ENCODE measurements at regions not wholly inside any gene's neighbourhood (a gene's known extent, or its start where the extent isn't known, plus 50 kb on each side); places are given as distances from the start of the nearest gene placed in this dataset.

GRCh38 chr18:78612801-78613200, 366.8 kb upstream of the SALL3 start:
- peaks cover 0 to 4% of the 10 kb centered on the region in 2 donors for H3K27me3 Mint-ChIP-seq
- DNase-seq (no peak), ATAC-seq (replicated peaks in 1 of 4) (no peak)
- no peaks in the 10 kb centered on the region for H3K4me1 ChIP-seq (ENCODE audit: control insufficient read depth in 1 of 2, extremely low read depth in 1 of 2, insufficient read depth in 2 of 2, low read length in 2 of 2)
- no peak overlapping the region for H3K27ac Mint-ChIP-seq
- no peaks in the 10 kb centered on the region for H3K36me3 ChIP-seq (ENCODE audit: control insufficient read depth in 2 of 2, extremely low read depth in 1 of 2, insufficient read depth in 1 of 2, low read length in 1 of 2)
- no peak overlapping the region for H3K4me3 ChIP-seq (ENCODE audit: control insufficient read depth in 1 of 2, extremely low read depth in 1 of 2, low read length in 1 of 2)
- H3K9me3 ChIP-seq, result peaks cover 2% of the 10 kb centered on the region
- H3K9me3 Mint-ChIP-seq, result peaks cover 13 to 29% (median 23%) of the 10 kb centered on the region in 3 donors
- WGBS (ENCODE audit: insufficient coverage), result 86% methylated on average over 10 of the region's 13 CpGs
- ChIA-PET CTCF (no interaction called here), POLR2A (no interaction called here)
- no peak overlapping the region for H3K4me3 Mint-ChIP-seq
- peaks cover 0 to 17% of the 10 kb centered on the region in 2 experiments for H3K27me3 ChIP-seq (replicated peaks in 1 of 2; ENCODE audit: control insufficient read depth in 2 of 2, extremely low read depth in 1 of 2, insufficient read depth in 2 of 2, low read length in 1 of 2)
- H3K36me3 Mint-ChIP-seq, result no peaks in the 10 kb centered on the region
- no peak overlapping the region for H3K27ac ChIP-seq (ENCODE audit: low read length)
- H3K4me1 Mint-ChIP-seq, result no peaks in the 10 kb centered on the region

GRCh38 chr18:78618726-78619125, 360.9 kb upstream of the SALL3 start:
- WGBS (ENCODE audit: insufficient coverage), result 63% methylated on average over 4 of the region's 4 CpGs
- DNase-seq (no peak), ATAC-seq (replicated peaks in 1 of 4) (no peak)
- H3K36me3 ChIP-seq (ENCODE audit: control insufficient read depth in 2 of 2, extremely low read depth in 1 of 2, insufficient read depth in 1 of 2, low read length in 1 of 2), result no peaks in the 10 kb centered on the region
- H3K27ac ChIP-seq (ENCODE audit: low read length), result no peak overlapping the region
- no peaks in the 10 kb centered on the region for H3K4me1 Mint-ChIP-seq
- no peaks in the 10 kb centered on the region for H3K36me3 Mint-ChIP-seq
- no peaks in the 10 kb centered on the region for H3K4me1 ChIP-seq (ENCODE audit: control insufficient read depth in 1 of 2, extremely low read depth in 1 of 2, insufficient read depth in 2 of 2, low read length in 2 of 2)
- peaks cover 0 to 14% of the 10 kb centered on the region in 2 donors for H3K27me3 Mint-ChIP-seq
- H3K9me3 Mint-ChIP-seq, result peaks cover 12 to 23% (median 21%) of the 10 kb centered on the region in 3 donors
- POLR2A ChIA-PET, result no interaction called here
- peaks cover 2% of the 10 kb centered on the region for H3K9me3 ChIP-seq
- CTCF ChIA-PET, result no interaction called here
- H3K27me3 ChIP-seq (replicated peaks in 1 of 2; ENCODE audit: control insufficient read depth in 2 of 2, extremely low read depth in 1 of 2, insufficient read depth in 2 of 2, low read length in 1 of 2), result peaks cover 0 to 17% of the 10 kb centered on the region in 2 experiments
- H3K27ac Mint-ChIP-seq, result no peak overlapping the region
- no peak overlapping the region for H3K4me3 ChIP-seq (ENCODE audit: control insufficient read depth in 1 of 2, extremely low read depth in 1 of 2, low read length in 1 of 2)
- H3K4me3 Mint-ChIP-seq, result no peak overlapping the region

- Histone ChIP-seq H3K27ac (ENCODE audit: low read length) (no peak overlapping the region), H3K4me1 (ENCODE audit: control insufficient read depth in 1 of 2, extremely low read depth in 1 of 2, insufficient read depth in 2 of 2, low read length in 2 of 2) (no peaks in the 10 kb centered on the region), H3K9me3 (peaks cover 2% of the 10 kb centered on the region), H3K27me3 (replicated peaks in 1 of 2; ENCODE audit: control insufficient read depth in 2 of 2, extremely low read depth in 1 of 2, insufficient read depth in 2 of 2, low read length in 1 of 2) (peaks cover 0 to 20% of the 10 kb centered on the region in 2 experiments), H3K36me3 (ENCODE audit: control insufficient read depth in 2 of 2, extremely low read depth in 1 of 2, insufficient read depth in 1 of 2, low read length in 1 of 2) (no peaks in the 10 kb centered on the region), H3K4me3 (ENCODE audit: control insufficient read depth in 1 of 2, extremely low read depth in 1 of 2, low read length in 1 of 2) (no peak overlapping the region)
- Mint-ChIP-seq H3K9me3 (peaks cover 12 to 23% (median 21%) of the 10 kb centered on the region in 3 donors), H3K4me3 (no peak overlapping the region), H3K27me3 (peaks cover 4 to 21% of the 10 kb centered on the region in 2 donors), H3K36me3 (no peaks in the 10 kb centered on the region), H3K27ac (no peak overlapping the region), H3K4me1 (no peaks in the 10 kb centered on the region)
- WGBS (ENCODE audit: insufficient coverage), result 26% methylated on average over 4 of the region's 13 CpGs
- ChIA-PET CTCF (no interaction called here), POLR2A (no interaction called here)
- no peak for ATAC-seq (replicated peaks in 1 of 4)
- DNase-seq, result no peak
These were observed 359.8 kb upstream of the SALL3 start for GRCh38 chr18:78619854-78620253.

GRCh38 chr18:78620326-78620725, 359.3 kb upstream of the SALL3 start:
- Histone ChIP-seq H3K27ac (ENCODE audit: low read length) (no peak overlapping the region), H3K4me1 (ENCODE audit: control insufficient read depth in 1 of 2, extremely low read depth in 1 of 2, insufficient read depth in 2 of 2, low read length in 2 of 2) (no peaks in the 10 kb centered on the region), H3K36me3 (ENCODE audit: control insufficient read depth in 2 of 2, extremely low read depth in 1 of 2, insufficient read depth in 1 of 2, low read length in 1 of 2) (no peaks in the 10 kb centered on the region), H3K4me3 (ENCODE audit: control insufficient read depth in 1 of 2, extremely low read depth in 1 of 2, low read length in 1 of 2) (no peak overlapping the region), H3K9me3 (peaks cover 2% of the 10 kb centered on the region), H3K27me3 (replicated peaks in 1 of 2; ENCODE audit: control insufficient read depth in 2 of 2, extremely low read depth in 1 of 2, insufficient read depth in 2 of 2, low read length in 1 of 2) (peaks cover 0 to 20% of the 10 kb centered on the region in 2 experiments)
- Mint-ChIP-seq H3K4me1 (no peaks in the 10 kb centered on the region), H3K36me3 (no peaks in the 10 kb centered on the region), H3K4me3 (no peak overlapping the region), H3K27me3 (peaks cover 4 to 22% of the 10 kb centered on the region in 2 donors), H3K27ac (no peak overlapping the region), H3K9me3 (peaks cover 8 to 20% (median 19%) of the 10 kb centered on the region in 3 donors)
- DNase-seq (no peak), ATAC-seq (replicated peaks in 1 of 4) (no peak)
- ChIA-PET POLR2A (no interaction called here), CTCF (no interaction called here)
- 87% methylated on average over 6 of the region's 6 CpGs for whole genome bisulfite sequencing (ENCODE audit: insufficient coverage)

GRCh38 chr18:78621141-78621755, 358.4 kb upstream of the SALL3 start:
- DNase-seq, result no peak
- Histone ChIP-seq H3K27me3 (replicated peaks in 1 of 2; ENCODE audit: control insufficient read depth in 2 of 2, extremely low read depth in 1 of 2, insufficient read depth in 2 of 2, low read length in 1 of 2) (peaks cover 0 to 20% of the 10 kb centered on the region in 2 experiments), H3K4me3 (ENCODE audit: control insufficient read depth in 1 of 2, extremely low read depth in 1 of 2, low read length in 1 of 2) (no peak overlapping the region), H3K4me1 (ENCODE audit: control insufficient read depth in 1 of 2, extremely low read depth in 1 of 2, insufficient read depth in 2 of 2, low read length in 2 of 2) (no peaks in the 10 kb centered on the region), H3K9me3 (peaks cover 2% of the 10 kb centered on the region), H3K27ac (ENCODE audit: low read length) (no peak overlapping the region), H3K36me3 (ENCODE audit: control insufficient read depth in 2 of 2, extremely low read depth in 1 of 2, insufficient read depth in 1 of 2, low read length in 1 of 2) (no peaks in the 10 kb centered on the region)
- Mint-ChIP-seq H3K27ac (no peak overlapping the region), H3K4me1 (peaks cover 0 to 8% (median 0%) of the 10 kb centered on the region in 3 donors), H3K36me3 (no peaks in the 10 kb centered on the region), H3K9me3 (peaks cover 3 to 14% (median 13%) of the 10 kb centered on the region in 3 donors), H3K27me3 (peaks cover 4 to 26% of the 10 kb centered on the region in 2 donors), H3K4me3 (no peak overlapping the region)
- ChIA-PET CTCF (no interaction called here), POLR2A (no interaction called here)
- WGBS (ENCODE audit: insufficient coverage), result 100% methylated on average over 1 of the region's 9 CpGs
- no peak for ATAC-seq (replicated peaks in 1 of 4)

- H3K4me1 Mint-ChIP-seq, result peaks cover 0 to 11% (median 0%) of the 10 kb centered on the region in 3 donors
- no peak overlapping the region for H3K4me3 ChIP-seq (ENCODE audit: control insufficient read depth in 1 of 2, extremely low read depth in 1 of 2, low read length in 1 of 2)
- CTCF ChIA-PET, result no interaction called here
- no peaks in the 10 kb centered on the region for H3K36me3 Mint-ChIP-seq
- H3K27me3 ChIP-seq (replicated peaks in 1 of 2; ENCODE audit: control insufficient read depth in 2 of 2, extremely low read depth in 1 of 2, insufficient read depth in 2 of 2, low read length in 1 of 2), result peaks cover 0 to 20% of the 10 kb centered on the region in 2 experiments
- H3K4me1 ChIP-seq (ENCODE audit: control insufficient read depth in 1 of 2, extremely low read depth in 1 of 2, insufficient read depth in 2 of 2, low read length in 2 of 2), result no peaks in the 10 kb centered on the region
- peaks cover 4 to 29% of the 10 kb centered on the region in 2 donors for H3K27me3 Mint-ChIP-seq
- H3K9me3 ChIP-seq, result no peaks in the 10 kb centered on the region
- peaks cover 3% of the 10 kb centered on the region in 3 donors for H3K9me3 Mint-ChIP-seq
- no peaks in the 10 kb centered on the region for H3K36me3 ChIP-seq (ENCODE audit: control insufficient read depth in 2 of 2, extremely low read depth in 1 of 2, insufficient read depth in 1 of 2, low read length in 1 of 2)
- POLR2A ChIA-PET, result no interaction called here
- DNase-seq (no peak), ATAC-seq (replicated peaks in 1 of 4) (no peak)
- H3K27ac ChIP-seq (ENCODE audit: low read length), result no peak overlapping the region
- 85% methylated on average over 8 of the region's 11 CpGs for WGBS (ENCODE audit: insufficient coverage)
- no peak overlapping the region for H3K4me3 Mint-ChIP-seq
- H3K27ac Mint-ChIP-seq, result no peak overlapping the region
These were observed 357.2 kb upstream of the SALL3 start for GRCh38 chr18:78622251-78622906.
